ENCODE measurements at regions not wholly inside any gene's neighbourhood (a gene's known extent, or its start where the extent isn't known, plus 50 kb on each side); places are given as distances from the start of the nearest gene placed in this dataset.

GRCh38 chr20:1747953-1748577 is 90.5 kb upstream of the SIRPG start:
- Histone ChIP-seq H3K18ac (ENCODE audit: low read depth, low read length) (no peak overlapping the region), H2BK15ac (ENCODE audit: low read depth, low read length) (no peak overlapping the region), H3K23ac (ENCODE audit: low read depth, low read length) (no peak overlapping the region), H3K79me1 (ENCODE audit: low read depth in 1 of 2, low read length in 2 of 2) (no peaks in the 10 kb centered on the region), H3K9ac (ENCODE audit: low read depth, low read length) (no peak overlapping the region), H3K14ac (replicated peaks; ENCODE audit: low read depth, low read length) (no peak overlapping the region), H4K8ac (ENCODE audit: low read depth in 2 of 2, low read length in 2 of 2) (no peak overlapping the region), H2BK5ac (ENCODE audit: low read depth, low read length, poor library complexity, severe bottlenecking) (no peak overlapping the region), H3K56ac (ENCODE audit: extremely low read depth, insufficient read depth, low read length) (no peak overlapping the region), H3K27ac (ENCODE audit: insufficient read depth, low read length) (no peak overlapping the region), H3K9me1 (ENCODE audit: insufficient read depth, low read length) (no peaks in the 10 kb centered on the region), H3K36me3 (ENCODE audit: control insufficient read depth, insufficient read depth, low read length) (no peaks in the 10 kb centered on the region), H4K5ac (ENCODE audit: low read depth, low read length) (no peak overlapping the region), H2BK20ac (ENCODE audit: low read depth, low read length) (no peak overlapping the region), H3K4me1 (ENCODE audit: control insufficient read depth, insufficient read depth, low read length) (no peaks in the 10 kb centered on the region), H3K27me3 (ENCODE audit: control insufficient read depth, insufficient read depth, low read length) (no peaks in the 10 kb centered on the region; the same call in 1 of the 2 replicates), H2AFZ (replicated peaks; ENCODE audit: low read length, poor library complexity) (no peak overlapping the region), H2BK120ac (ENCODE audit: low read depth, low read length) (no peak overlapping the region), H4K91ac (ENCODE audit: insufficient read depth, low read depth, low read length) (no peak overlapping the region), H3K9me3 (ENCODE audit: control insufficient read depth, insufficient read depth, low read length) (no peaks in the 10 kb centered on the region), H2AK9ac (replicated peaks; ENCODE audit: low read depth, low read length, poor library complexity) (no peak overlapping the region), H2AK5ac (ENCODE audit: low read depth, low read length) (no peak overlapping the region), H3K4me2 (ENCODE audit: low read depth, low read length) (no peak overlapping the region), H4K20me1 (ENCODE audit: insufficient read depth, low read length) (no peaks in the 10 kb centered on the region), H3K4me3 (ENCODE audit: insufficient read depth, low read depth, low read length) (no peak overlapping the region), H3K4ac (ENCODE audit: low read depth, low read length) (no peak overlapping the region)
- intact Hi-C loops (cut with micrococcal nuclease) (no loop called here), in situ Hi-C loops (cut with MboI; ENCODE audit: low sequenced_read_pairs) (no loop called here), dilution Hi-C loops (cut with HindIII; ENCODE audit: low sequenced_read_pairs, unreplicated experiment) (no loop called here)
- WGBS, 2 experiments (ENCODE audit: extremely low coverage in 2 of 2, insufficient read length in 1 of 2), result 38% methylated on average over 1 of the region's 3 CpGs; no CpG with 5 or more reads in 1 of the 2 experiments
- ATAC-seq (ENCODE audit: low read depth) (no peak), DNase-seq (no peak)
- BruUV-seq (replicated peaks), result no TSS peak
- TF ChIP-seq MXI1 (IDR thresholded peaks at IDR 0.05; ENCODE audit: borderline replicate concordance, low read depth, low read length), result no peak
- TF ChIP-seq RFX5 (IDR thresholded peaks at IDR 0.05; ENCODE audit: low read depth, low read length), result no peak
- TF ChIP-seq ELK1 (IDR thresholded peaks at IDR 0.05; ENCODE audit: borderline replicate concordance, low read depth, low read length), result no peak
- no peak for TF ChIP-seq RAD21 (IDR thresholded peaks at IDR 0.05; ENCODE audit: low read length)
- TF ChIP-seq POLR2A (IDR thresholded peaks at IDR 0.05; ENCODE audit: low read depth, low read length), result no peak
- no peak for TF ChIP-seq MAZ (IDR thresholded peaks at IDR 0.05; ENCODE audit: borderline replicate concordance, low read depth, low read length)
- TF ChIP-seq CHD1 (IDR thresholded peaks at IDR 0.05; ENCODE audit: low read depth, low read length), result no peak
- TF ChIP-seq BHLHE40 (IDR thresholded peaks at IDR 0.05; ENCODE audit: low read depth, low read length), result no peak
- TF ChIP-seq CTCF (conservative IDR thresholded peaks at IDR 0.05; ENCODE audit: low read depth, low read length), result no peak
- no peak for TF ChIP-seq NFE2L2 (IDR thresholded peaks at IDR 0.05; ENCODE audit: low read depth, low read length)
- no peak for TF ChIP-seq CEBPB (IDR thresholded peaks at IDR 0.05; ENCODE audit: low read depth, low read length)
- CTCF ChIA-PET, result no interaction called here
- POLR2A ChIA-PET (ENCODE audit: unreplicated experiment), result no interaction called here

Data from IMR-90 (cell line).